ENCODE measurements at regions not wholly inside any gene's neighbourhood (a gene's known extent, or its start where the extent isn't known, plus 50 kb on each side); places are given as distances from the start of the nearest gene placed in this dataset.

- TF ChIP-seq, protein P1, sequence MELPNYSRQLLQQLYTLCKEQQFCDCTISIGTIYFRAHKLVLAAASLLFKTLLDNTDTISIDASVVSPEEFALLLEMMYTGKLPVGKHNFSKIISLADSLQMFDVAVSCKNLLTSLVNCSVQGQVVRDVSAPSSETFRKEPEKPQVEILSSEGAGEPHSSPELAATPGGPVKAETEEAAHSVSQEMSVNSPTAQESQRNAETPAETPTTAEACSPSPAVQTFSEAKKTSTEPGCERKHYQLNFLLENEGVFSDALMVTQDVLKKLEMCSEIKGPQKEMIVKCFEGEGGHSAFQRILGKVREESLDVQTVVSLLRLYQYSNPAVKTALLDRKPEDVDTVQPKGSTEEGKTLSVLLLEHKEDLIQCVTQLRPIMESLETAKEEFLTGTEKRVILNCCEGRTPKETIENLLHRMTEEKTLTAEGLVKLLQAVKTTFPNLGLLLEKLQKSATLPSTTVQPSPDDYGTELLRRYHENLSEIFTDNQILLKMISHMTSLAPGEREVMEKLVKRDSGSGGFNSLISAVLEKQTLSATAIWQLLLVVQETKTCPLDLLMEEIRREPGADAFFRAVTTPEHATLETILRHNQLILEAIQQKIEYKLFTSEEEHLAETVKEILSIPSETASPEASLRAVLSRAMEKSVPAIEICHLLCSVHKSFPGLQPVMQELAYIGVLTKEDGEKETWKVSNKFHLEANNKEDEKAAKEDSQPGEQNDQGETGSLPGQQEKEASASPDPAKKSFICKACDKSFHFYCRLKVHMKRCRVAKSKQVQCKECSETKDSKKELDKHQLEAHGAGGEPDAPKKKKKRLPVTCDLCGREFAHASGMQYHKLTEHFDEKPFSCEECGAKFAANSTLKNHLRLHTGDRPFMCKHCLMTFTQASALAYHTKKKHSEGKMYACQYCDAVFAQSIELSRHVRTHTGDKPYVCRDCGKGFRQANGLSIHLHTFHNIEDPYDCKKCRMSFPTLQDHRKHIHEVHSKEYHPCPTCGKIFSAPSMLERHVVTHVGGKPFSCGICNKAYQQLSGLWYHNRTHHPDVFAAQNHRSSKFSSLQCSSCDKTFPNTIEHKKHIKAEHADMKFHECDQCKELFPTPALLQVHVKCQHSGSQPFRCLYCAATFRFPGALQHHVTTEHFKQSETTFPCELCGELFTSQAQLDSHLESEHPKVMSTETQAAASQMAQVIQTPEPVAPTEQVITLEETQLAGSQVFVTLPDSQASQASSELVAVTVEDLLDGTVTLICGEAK (IDR thresholded peaks at IDR 0.05) = no peak
- TF ChIP-seq, protein P1 (CRISPR knock-in tag; IDR thresholded peaks at IDR 0.05) = peak; percentile 55; the same call in 1 of the 2 replicates
- TF ChIP-seq DR1 (CRISPR knock-in tag; IDR thresholded peaks at IDR 0.05) (no peak), MIER2 (CRISPR knock-in tag; IDR thresholded peaks at IDR 0.05) (peak; percentile 43; the same call in 1 of the 2 replicates), ZNF235 (CRISPR knock-in tag; IDR thresholded peaks at IDR 0.05; ENCODE audit: borderline replicate concordance) (peak; percentile 57; the same call in 1 of the 2 replicates), ZNF354B (CRISPR knock-in tag; IDR thresholded peaks at IDR 0.05) (no peak), SNAPC5 (CRISPR knock-in tag; IDR thresholded peaks at IDR 0.05; ENCODE audit: borderline replicate concordance) (no peak), XRCC5 (optimal IDR thresholded peaks at IDR 0.05; ENCODE audit: low read length) (peak; percentile 70), PHF8 (CRISPR knock-in tag; IDR thresholded peaks at IDR 0.05) (peak; percentile 47), BCL6 (CRISPR knock-in tag; IDR thresholded peaks at IDR 0.05) (peak; percentile 42; the same call in 1 of the 2 replicates), YY1 (IDR thresholded peaks at IDR 0.05; ENCODE audit: insufficient read depth, insufficient replicate concordance, low read depth, low read length) (peak; percentile 72), REXO4 (CRISPR knock-in tag; IDR thresholded peaks at IDR 0.05; ENCODE audit: borderline replicate concordance) (no peak)
- TF ChIP-seq, protein P2, sequence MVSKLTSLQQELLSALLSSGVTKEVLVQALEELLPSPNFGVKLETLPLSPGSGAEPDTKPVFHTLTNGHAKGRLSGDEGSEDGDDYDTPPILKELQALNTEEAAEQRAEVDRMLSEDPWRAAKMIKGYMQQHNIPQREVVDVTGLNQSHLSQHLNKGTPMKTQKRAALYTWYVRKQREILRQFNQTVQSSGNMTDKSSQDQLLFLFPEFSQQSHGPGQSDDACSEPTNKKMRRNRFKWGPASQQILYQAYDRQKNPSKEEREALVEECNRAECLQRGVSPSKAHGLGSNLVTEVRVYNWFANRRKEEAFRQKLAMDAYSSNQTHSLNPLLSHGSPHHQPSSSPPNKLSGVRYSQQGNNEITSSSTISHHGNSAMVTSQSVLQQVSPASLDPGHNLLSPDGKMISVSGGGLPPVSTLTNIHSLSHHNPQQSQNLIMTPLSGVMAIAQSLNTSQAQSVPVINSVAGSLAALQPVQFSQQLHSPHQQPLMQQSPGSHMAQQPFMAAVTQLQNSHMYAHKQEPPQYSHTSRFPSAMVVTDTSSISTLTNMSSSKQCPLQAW (CRISPR knock-in tag; IDR thresholded peaks at IDR 0.05) = peak; percentile 91
- TF ChIP-seq, protein P3, sequence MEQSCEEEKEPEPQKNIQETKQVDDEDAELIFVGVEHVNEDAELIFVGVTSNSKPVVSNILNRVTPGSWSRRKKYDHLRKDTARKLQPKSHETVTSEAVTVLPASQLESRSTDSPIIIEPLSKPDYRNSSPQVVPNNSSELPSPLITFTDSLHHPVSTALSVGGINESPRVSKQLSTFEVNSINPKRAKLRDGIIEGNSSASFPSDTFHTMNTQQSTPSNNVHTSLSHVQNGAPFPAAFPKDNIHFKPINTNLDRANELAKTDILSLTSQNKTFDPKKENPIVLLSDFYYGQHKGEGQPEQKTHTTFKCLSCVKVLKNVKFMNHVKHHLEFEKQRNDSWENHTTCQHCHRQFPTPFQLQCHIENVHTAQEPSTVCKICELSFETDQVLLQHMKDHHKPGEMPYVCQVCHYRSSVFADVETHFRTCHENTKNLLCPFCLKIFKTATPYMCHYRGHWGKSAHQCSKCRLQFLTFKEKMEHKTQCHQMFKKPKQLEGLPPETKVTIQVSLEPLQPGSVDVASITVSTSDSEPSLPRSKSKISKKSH (CRISPR knock-in tag; IDR thresholded peaks at IDR 0.05; ENCODE audit: borderline replicate concordance) = peak; percentile 89
- TF ChIP-seq, protein P4, sequence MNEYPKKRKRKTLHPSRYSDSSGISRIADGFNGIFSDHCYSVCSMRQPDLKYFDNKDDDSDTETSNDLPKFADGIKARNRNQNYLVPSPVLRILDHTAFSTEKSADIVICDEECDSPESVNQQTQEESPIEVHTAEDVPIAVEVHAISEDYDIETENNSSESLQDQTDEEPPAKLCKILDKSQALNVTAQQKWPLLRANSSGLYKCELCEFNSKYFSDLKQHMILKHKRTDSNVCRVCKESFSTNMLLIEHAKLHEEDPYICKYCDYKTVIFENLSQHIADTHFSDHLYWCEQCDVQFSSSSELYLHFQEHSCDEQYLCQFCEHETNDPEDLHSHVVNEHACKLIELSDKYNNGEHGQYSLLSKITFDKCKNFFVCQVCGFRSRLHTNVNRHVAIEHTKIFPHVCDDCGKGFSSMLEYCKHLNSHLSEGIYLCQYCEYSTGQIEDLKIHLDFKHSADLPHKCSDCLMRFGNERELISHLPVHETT (CRISPR knock-in tag; conservative IDR thresholded peaks at IDR 0.05) = 0 out of 2 replicates have a peak, but pooled peaks have one; percentile 39
Observed at GRCh38 chr15:77543159-77543882, 89.4 kb downstream of the LINGO1 start (continued).

Measured in HepG2 (cell line).